Liver (tissue), 8 donors: ENCODE measurements at regions not wholly inside any gene's neighbourhood (a gene's known extent, or its start where the extent isn't known, plus 50 kb on each side); places are given as distances from the start of the nearest gene placed in this dataset.

ENCODE experiments used
- DNase-seq: peaks from one replicate; pipeline ENCODE4 v3.0.0-alpha.2; 2017; ENCODE audit warnings: low spot score
- H3K27ac ChIP-seq, 2 donors: one replicate each; pipeline ENCODE4 v1.7.0; 2013; ENCODE audit warnings: inconsistent platforms in 2 of 2, low read length in 2 of 2, control low read depth in 1 of 2, low read depth in 1 of 2, mild to moderate bottlenecking in 1 of 2
- H3K27me3 ChIP-seq, 4 donors: one replicate each; pipeline versions ENCODE4 v1.6.1 to v1.7.0; 2013; ENCODE audit warnings: low read length in 3 of 4, inconsistent platforms in 1 of 4, mild to moderate bottlenecking in 1 of 4, moderate library complexity in 1 of 4; ENCODE audit not compliant: control insufficient read depth in 4 of 4, insufficient read depth in 4 of 4
- H3K36me3 ChIP-seq, 4 donors: one replicate each; pipeline versions ENCODE4 v1.6.1 to v1.7.0; 2013; ENCODE audit warnings: low read length in 3 of 4, mild to moderate bottlenecking in 3 of 4, low read depth in 1 of 4, moderate library complexity in 1 of 4; ENCODE audit not compliant: control insufficient read depth in 4 of 4, insufficient read depth in 3 of 4
- H3K4me1 ChIP-seq, 4 donors: one replicate each; pipeline versions ENCODE4 v1.6.1 to v1.7.0; 2013; ENCODE audit warnings: low read length in 3 of 4, mild to moderate bottlenecking in 3 of 4, moderate library complexity in 1 of 4; ENCODE audit not compliant: control insufficient read depth in 4 of 4, insufficient read depth in 4 of 4
- H3K4me3 ChIP-seq, 3 donors: one replicate each; pipeline versions ENCODE4 v1.6.1 to v1.7.0; 2013; ENCODE audit warnings: low read length in 3 of 3, control low read depth in 1 of 3, low read depth in 1 of 3, mild to moderate bottlenecking in 1 of 3
- H3K9ac ChIP-seq, 2 donors: one replicate each; pipeline ENCODE4 v1.7.0; 2013; ENCODE audit warnings: low read length in 2 of 2, mild to moderate bottlenecking in 2 of 2, moderate library complexity in 2 of 2, control low read depth in 1 of 2, low read depth in 1 of 2
- H3K9me3 ChIP-seq, 4 donors: one replicate each; pipeline versions ENCODE4 v1.6.1 to v1.7.0; 2013; ENCODE audit warnings: low read length in 3 of 4; ENCODE audit not compliant: control insufficient read depth in 4 of 4
- CTCF ChIP-seq: fragments of 150-350 bp; IDR thresholded peaks from 2 replicates; pipeline ENCODE4 v1.5.1; 2017; ENCODE audit warnings: improper control_type of control experiment, low read depth, low read length; ENCODE audit not compliant: missing input control
- FOXA1 ChIP-seq: IDR thresholded peaks from 2 replicates; pipeline ENCODE4 v1.6.1; 2016; ENCODE audit warnings: antibody characterized with exemption
- FOXA2 ChIP-seq: IDR thresholded peaks from 2 replicates; pipeline ENCODE4 v1.6.1; 2016; ENCODE audit warnings: antibody characterized with exemption
- HNF4A ChIP-seq, 2 donors: conservative IDR thresholded peaks; 2 replicates each; pipeline ENCODE4 v1.6.1; 2016; ENCODE audit warnings: antibody characterized with exemption in 2 of 2, mild to moderate bottlenecking in 2 of 2
- JUND ChIP-seq, 2 donors: IDR thresholded peaks; 2 replicates each; pipeline ENCODE4 v1.6.1; 2016; ENCODE audit warnings: antibody characterized with exemption in 2 of 2
- MAX ChIP-seq: IDR thresholded peaks from 2 replicates; pipeline ENCODE4 v1.6.1; 2016; ENCODE audit warnings: antibody characterized with exemption
- NR2F2 ChIP-seq: IDR thresholded peaks from 2 replicates; pipeline ENCODE4 v1.6.1; 2016; ENCODE audit warnings: antibody characterized with exemption
- RAD21 ChIP-seq, 2 donors: IDR thresholded peaks; 2 replicates each; pipeline ENCODE4 v1.6.1; 2016; ENCODE audit warnings: antibody characterized with exemption in 2 of 2, mild to moderate bottlenecking in 2 of 2
- REST ChIP-seq: IDR thresholded peaks from 2 replicates; pipeline ENCODE4 v1.6.1; 2016; ENCODE audit warnings: antibody characterized with exemption, mild to moderate bottlenecking
- RXRA ChIP-seq, 2 donors: IDR thresholded peaks; 2 replicates each; pipeline ENCODE4 v1.6.1; 2017 to 2018; ENCODE audit warnings: antibody characterized with exemption in 2 of 2, mild to moderate bottlenecking in 1 of 2
- SP1 ChIP-seq: IDR thresholded peaks from 2 replicates; pipeline ENCODE4 v1.6.1; 2018; ENCODE audit warnings: antibody characterized with exemption, mild to moderate bottlenecking
- TAF1 ChIP-seq: conservative IDR thresholded peaks from 2 replicates; pipeline ENCODE4 v1.6.1; 2016; ENCODE audit warnings: antibody characterized with exemption, mild to moderate bottlenecking
- YY1 ChIP-seq: IDR thresholded peaks from 2 replicates; pipeline ENCODE4 v1.6.1; 2016; ENCODE audit warnings: antibody characterized with exemption, mild to moderate bottlenecking
- WGBS: extraction: QIAGEN DNeasy Blood & Tissue Kit; methylation state at CpG from one replicate; pipeline ENCODE4 v1.1.7; 2013; 5-methylcytosine and 5-hydroxymethylcytosine counted together
- TF ChIP-seq, protein P1 (sequence below): IDR thresholded peaks from 2 replicates; pipeline ENCODE4 v1.6.1; 2016; ENCODE audit warnings: antibody characterized with exemption
- donor health status: healthy.
- donor health status: healthy.
- donor health status: healthy.
- donor health status: healthy.
- donor health status: healthy.

DNA sequence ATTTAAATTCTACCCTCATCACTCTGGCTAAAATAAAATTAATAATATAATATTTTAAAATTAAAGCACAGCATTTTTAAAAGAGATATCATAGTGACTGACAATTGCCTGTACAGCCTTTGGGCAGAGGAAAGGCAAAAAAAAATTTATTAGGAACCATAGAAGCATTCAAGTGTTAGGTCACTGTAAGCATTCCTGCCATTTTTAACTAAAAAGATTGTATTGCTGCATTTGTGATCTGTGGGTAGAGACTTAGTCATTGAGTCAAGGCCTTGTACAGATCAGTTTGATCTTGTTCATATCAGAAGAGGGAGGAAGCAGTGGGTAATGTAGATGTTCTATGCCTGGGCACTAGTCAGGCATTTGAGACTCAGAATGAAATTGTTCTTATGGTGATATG is 109.9 kb downstream of the LYPLAL1 start:
- Histone ChIP-seq H3K27ac (no peak overlapping the region), H3K4me3 (no peak overlapping the region), H3K36me3 (no peaks in the 10 kb centered on the region), H3K4me1 (no peaks in the 10 kb centered on the region), H3K27me3 (no peaks in the 10 kb centered on the region), H3K9ac (no peak overlapping the region), H3K9me3 (no peaks in the 10 kb centered on the region)
- no peak for DNase-seq
- TF ChIP-seq HNF4A (conservative IDR thresholded peaks at IDR 0.05) = no peak
- no peak for TF ChIP-seq NR2F2

- no peak overlapping the region for H3K9ac ChIP-seq
- no peak for TF ChIP-seq RXRA (IDR thresholded peaks at IDR 0.05)
- no peak for DNase-seq
- WGBS = 96% methylated on average over 2 of the region's 2 CpGs
- H3K4me3 ChIP-seq = no peak overlapping the region
- H3K27ac ChIP-seq = no peak overlapping the region
- no peaks in the 10 kb centered on the region for H3K4me1 ChIP-seq
- H3K9me3 ChIP-seq = no peaks in the 10 kb centered on the region
- no peaks in the 10 kb centered on the region for H3K36me3 ChIP-seq
- H3K27me3 ChIP-seq = no peaks in the 10 kb centered on the region
Measured at GRCh38 chr1:219281831-219282230, 108.2 kb downstream of the LYPLAL1 start.

- TF ChIP-seq NR2F2 (no peak), CTCF (no peak), HNF4A (conservative IDR thresholded peaks at IDR 0.05) (no peak), SP1 (no peak), FOXA2 (no peak), REST (no peak), RAD21 (IDR thresholded peaks at IDR 0.05) (no peak), TAF1 (no peak), FOXA1 (no peak), MAX (no peak), JUND (IDR thresholded peaks at IDR 0.05) (no peak), YY1 (no peak)
- TF ChIP-seq, protein P1, sequence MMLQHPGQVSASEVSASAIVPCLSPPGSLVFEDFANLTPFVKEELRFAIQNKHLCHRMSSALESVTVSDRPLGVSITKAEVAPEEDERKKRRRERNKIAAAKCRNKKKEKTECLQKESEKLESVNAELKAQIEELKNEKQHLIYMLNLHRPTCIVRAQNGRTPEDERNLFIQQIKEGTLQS = no peak
- DNase-seq = no peak
- H3K27me3 ChIP-seq = no peaks in the 10 kb centered on the region
- no peaks in the 10 kb centered on the region for H3K9me3 ChIP-seq
- no peaks in the 10 kb centered on the region for H3K4me1 ChIP-seq
- H3K27ac ChIP-seq = no peak overlapping the region
- WGBS = 89% methylated on average over 6 of the region's 6 CpGs
- no peak overlapping the region for H3K4me3 ChIP-seq
- H3K9ac ChIP-seq = no peak overlapping the region
- no peaks in the 10 kb centered on the region for H3K36me3 ChIP-seq
Measured at GRCh38 chr1:219279017-219279770, 105.5 kb downstream of the LYPLAL1 start.
